Right lobe of liver (tissue), 6 donors: ENCODE measurements at regions not wholly inside any gene's neighbourhood (a gene's known extent, or its start where the extent isn't known, plus 50 kb on each side); places are given as distances from the start of the nearest gene placed in this dataset.

ENCODE experiments used
- ATAC-seq, 4 donors: fragments of 200-7000 bp; cut with Tn5 transposase; one replicate each; pipeline ENCODE4 v1.9.1; 2020; ENCODE audit warnings: mild to moderate bottlenecking in 4 of 4, moderate library complexity in 4 of 4
- DNase-seq, 3 donors: peaks; one replicate each; pipeline ENCODE4 v3.0.0-alpha.2; 2020
- H3K27ac ChIP-seq, 3 donors: fragments of 200-600 bp; one replicate each; pipeline ENCODE4 v1.8.0; 2022
- H3K27me3 ChIP-seq, 2 donors: fragments of 200-600 bp; one replicate each; pipeline ENCODE4 v1.8.0; 2022
- H3K36me3 ChIP-seq, 4 donors: fragments of 200-600 bp; sonication (generic) in 1 of 4; one replicate each; pipeline versions ENCODE4 v1.5.1 to v1.8.0; 2017 to 2022; ENCODE audit warnings: control low read depth in 1 of 4
- H3K4me1 ChIP-seq, 4 donors: fragments of 200-600 bp; sonication (generic) in 1 of 4; one replicate each; pipeline versions ENCODE4 v1.5.1 to v1.8.0; 2017 to 2022; ENCODE audit warnings: control low read depth in 1 of 4
- H3K4me3 ChIP-seq, 3 donors: fragments of 200-600 bp; one replicate each; pipeline ENCODE4 v1.8.0; 2022
- H3K9me3 ChIP-seq, 4 donors: fragments of 200-600 bp; sonication (generic) in 1 of 4; one replicate each; pipeline versions ENCODE4 v1.5.1 to v1.8.0; 2017 to 2022; ENCODE audit warnings: control low read depth in 1 of 4
- POLR2A ChIP-seq: fragments of 450-650 bp; IDR thresholded peaks from one replicate; pipeline ENCODE4 v1.6.1; 2017; ENCODE audit warnings: antibody characterized with exemption, mild to moderate bottlenecking
- WGBS: methylation state at CpG from one replicate; pipeline ENCODE4 v1.1.6; 2018; ENCODE audit warnings: low coverage, low lambda C conversion rate; ENCODE audit not compliant: insufficient coverage; ENCODE audit errors: missing lambda C conversion rate; 5-methylcytosine and 5-hydroxymethylcytosine counted together
- intact Hi-C, 2 donors: fragments of 100-400 bp; cut with DNase I; formaldehyde crosslinking; loops; one replicate each; pipeline versions ENCODE4 v1.11.2 to v1.14.1; 2022
- TF ChIP-seq, protein P1 (sequence below), 4 donors: fragments of 200-600 bp in 3 of 4; fragments of 450-650 bp in 1 of 4; IDR thresholded peaks; one replicate each; pipeline versions ENCODE4 v1.5.1 to v1.8.0; 2016 to 2022; ENCODE audit warnings: antibody characterized with exemption in 4 of 4, mild to moderate bottlenecking in 2 of 4
- donor health status: DM: no; HTN: yes; CAD: no.
- donor health status: DM: no; HTN: no; CAD: no.
- donor health status: DM: no; HTN: no; CAD: no.
- donor health status: DM: no; HTN: yes; CAD: no.
- donor health status: DM: no; HTN: yes; CAD: no.

DNA sequence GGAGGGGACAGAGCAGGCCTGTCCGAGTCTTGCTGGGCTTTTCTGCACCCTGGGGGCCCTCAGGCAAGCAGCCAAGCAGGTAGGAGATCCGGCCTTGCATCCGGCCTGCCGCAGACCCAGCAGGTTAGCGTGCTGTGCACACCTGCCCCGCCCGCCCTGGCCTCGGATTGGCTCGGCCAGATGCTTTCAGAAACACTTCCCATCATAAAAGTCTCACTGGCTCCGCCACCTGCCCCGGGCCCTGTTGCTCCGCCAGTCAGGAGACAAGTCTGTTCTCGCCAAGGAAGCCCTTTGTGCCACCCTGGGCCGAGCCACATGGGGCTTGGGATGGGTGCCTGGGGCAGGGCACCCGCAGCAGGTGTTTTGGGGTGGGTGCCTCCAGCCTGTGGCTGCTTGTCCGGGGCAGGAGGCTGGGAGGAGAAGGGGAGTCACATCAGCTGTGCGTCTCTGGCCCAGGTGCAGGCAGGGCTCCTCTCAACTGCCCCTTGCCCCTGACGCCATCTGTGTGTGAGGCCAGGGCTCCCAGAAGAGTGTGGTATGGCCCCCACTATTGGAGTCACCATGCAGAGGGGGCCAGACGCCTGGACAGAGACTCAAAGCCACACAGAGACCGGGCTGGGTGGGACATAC is 228.2 kb upstream of the GSE1 start:
- Histone ChIP-seq H3K4me1 (peaks cover 0 to 6% (median 0%) of the 10 kb centered on the region in 4 donors), H3K27ac (no peak overlapping the region), H3K36me3 (no peaks in the 10 kb centered on the region), H3K4me3 (no peak overlapping the region), H3K27me3 (no peaks in the 10 kb centered on the region), H3K9me3 (no peaks in the 10 kb centered on the region)
- WGBS: 70% methylated on average over 2 of the region's 20 CpGs
- intact Hi-C loops: no loop called here
- no peak for ATAC-seq
- peak in 2 of 3 donors; percentile 14 to 44 for DNase-seq
- TF ChIP-seq POLR2A: no peak
- TF ChIP-seq, protein P1, sequence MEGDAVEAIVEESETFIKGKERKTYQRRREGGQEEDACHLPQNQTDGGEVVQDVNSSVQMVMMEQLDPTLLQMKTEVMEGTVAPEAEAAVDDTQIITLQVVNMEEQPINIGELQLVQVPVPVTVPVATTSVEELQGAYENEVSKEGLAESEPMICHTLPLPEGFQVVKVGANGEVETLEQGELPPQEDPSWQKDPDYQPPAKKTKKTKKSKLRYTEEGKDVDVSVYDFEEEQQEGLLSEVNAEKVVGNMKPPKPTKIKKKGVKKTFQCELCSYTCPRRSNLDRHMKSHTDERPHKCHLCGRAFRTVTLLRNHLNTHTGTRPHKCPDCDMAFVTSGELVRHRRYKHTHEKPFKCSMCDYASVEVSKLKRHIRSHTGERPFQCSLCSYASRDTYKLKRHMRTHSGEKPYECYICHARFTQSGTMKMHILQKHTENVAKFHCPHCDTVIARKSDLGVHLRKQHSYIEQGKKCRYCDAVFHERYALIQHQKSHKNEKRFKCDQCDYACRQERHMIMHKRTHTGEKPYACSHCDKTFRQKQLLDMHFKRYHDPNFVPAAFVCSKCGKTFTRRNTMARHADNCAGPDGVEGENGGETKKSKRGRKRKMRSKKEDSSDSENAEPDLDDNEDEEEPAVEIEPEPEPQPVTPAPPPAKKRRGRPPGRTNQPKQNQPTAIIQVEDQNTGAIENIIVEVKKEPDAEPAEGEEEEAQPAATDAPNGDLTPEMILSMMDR (IDR thresholded peaks at IDR 0.05): no peak

DNA sequence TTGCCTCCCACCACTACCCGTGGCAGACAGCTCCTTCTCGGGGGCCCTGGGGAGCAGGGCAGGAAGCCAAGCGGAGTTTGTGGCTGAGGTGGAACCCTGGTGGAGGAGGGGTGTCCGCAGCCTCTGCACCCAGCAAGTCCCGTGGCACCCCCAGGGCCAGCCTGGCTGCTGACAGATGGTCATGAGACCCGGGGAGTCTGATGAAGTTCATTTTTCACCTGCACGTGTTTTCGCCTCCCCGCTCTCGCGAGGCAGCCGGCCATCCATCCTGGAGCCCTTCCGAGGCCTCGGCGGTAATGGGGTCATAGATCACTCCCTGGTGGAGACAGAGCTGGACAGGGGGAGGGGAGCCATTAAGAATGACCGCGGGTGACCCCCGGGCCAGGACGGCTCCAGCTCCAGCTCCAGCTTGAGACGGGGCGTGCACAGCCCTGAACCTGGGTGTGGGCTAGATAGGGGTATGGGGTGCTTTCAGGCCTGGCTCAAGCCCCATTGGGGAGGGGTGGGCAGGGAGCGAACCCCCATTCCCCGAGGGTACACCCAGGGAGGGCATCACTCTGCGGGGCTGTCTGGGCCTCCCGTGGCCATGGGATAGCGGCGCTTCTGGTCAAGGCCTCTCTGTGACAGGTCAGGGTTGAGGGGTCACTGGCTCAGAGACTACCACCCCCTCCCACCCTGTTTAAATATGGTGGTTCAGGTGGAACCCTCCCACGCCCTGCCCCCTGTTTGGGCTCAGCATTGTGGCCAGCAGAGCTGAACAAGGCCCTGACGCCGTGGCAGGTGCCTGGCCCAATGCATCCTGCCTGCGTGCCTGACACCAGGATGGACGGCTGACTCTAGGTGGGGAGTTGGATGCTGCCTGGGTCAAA is 227.4 kb upstream of the GSE1 start:
- H3K36me3 ChIP-seq: no peaks in the 10 kb centered on the region
- H3K4me1 ChIP-seq: peaks cover 0 to 12% (median 2%) of the 10 kb centered on the region in 4 donors
- ATAC-seq (peak in 2 of 4 donors; percentile 23 to 59), DNase-seq (peak in 2 of 3 donors; percentile 51 to 55)
- intact Hi-C loops: no loop called here
- no peak overlapping the region for H3K27ac ChIP-seq
- TF ChIP-seq POLR2A: no peak
- TF ChIP-seq, protein P1 (IDR thresholded peaks at IDR 0.05): no peak
- no peaks in the 10 kb centered on the region for H3K27me3 ChIP-seq
- WGBS: 33% methylated on average over 9 of the region's 32 CpGs
- H3K9me3 ChIP-seq: no peaks in the 10 kb centered on the region
- H3K4me3 ChIP-seq: no peak overlapping the region

DNA sequence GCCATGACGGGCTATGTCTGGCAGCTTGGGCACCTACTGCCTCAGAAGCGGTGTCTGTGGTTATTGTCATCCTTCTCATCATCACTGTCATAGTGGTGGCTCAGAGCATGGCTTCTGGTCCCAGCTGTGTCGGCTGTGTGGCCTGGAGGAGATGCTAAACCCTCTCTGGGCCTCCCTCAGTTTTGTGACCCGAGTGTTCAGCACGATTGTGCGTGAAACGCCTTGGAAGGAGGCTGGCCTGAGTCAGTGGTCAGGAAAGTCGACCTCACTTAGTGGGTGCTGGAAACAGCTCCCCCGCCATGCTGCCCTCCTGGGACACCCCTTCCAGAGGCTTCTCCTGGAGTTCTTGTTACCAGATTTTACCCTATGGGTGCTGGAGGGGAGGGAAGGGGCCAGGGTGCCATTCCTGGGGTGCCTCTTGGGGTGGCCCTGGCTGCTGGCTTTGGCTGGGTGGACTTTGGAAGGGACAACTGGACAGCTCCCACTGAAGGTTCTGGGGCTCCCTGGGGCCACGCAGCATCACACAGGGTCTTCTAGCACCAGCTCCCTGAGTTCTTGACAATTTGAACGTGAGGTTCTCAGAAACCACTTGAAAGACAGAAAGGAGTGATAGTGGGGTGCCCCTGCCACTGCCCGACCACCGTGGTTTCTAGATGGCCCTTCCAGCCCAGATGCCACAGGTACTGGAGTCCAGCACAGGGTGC is 226.5 kb upstream of the GSE1 start:
- no peaks in the 10 kb centered on the region for H3K27me3 ChIP-seq
- no peak overlapping the region for H3K27ac ChIP-seq
- H3K4me3 ChIP-seq: no peak overlapping the region
- intact Hi-C loops: no loop called here
- no peak for TF ChIP-seq POLR2A
- TF ChIP-seq, protein P1 (IDR thresholded peaks at IDR 0.05): no peak
- ATAC-seq (no peak), DNase-seq (peak in 2 of 3 donors; percentile 29 to 44)
- H3K4me1 ChIP-seq: peaks cover 0 to 16% (median 2%) of the 10 kb centered on the region in 4 donors
- 90% methylated on average over 2 of the region's 13 CpGs for WGBS
- H3K36me3 ChIP-seq: no peaks in the 10 kb centered on the region
- H3K9me3 ChIP-seq: no peaks in the 10 kb centered on the region

DNA sequence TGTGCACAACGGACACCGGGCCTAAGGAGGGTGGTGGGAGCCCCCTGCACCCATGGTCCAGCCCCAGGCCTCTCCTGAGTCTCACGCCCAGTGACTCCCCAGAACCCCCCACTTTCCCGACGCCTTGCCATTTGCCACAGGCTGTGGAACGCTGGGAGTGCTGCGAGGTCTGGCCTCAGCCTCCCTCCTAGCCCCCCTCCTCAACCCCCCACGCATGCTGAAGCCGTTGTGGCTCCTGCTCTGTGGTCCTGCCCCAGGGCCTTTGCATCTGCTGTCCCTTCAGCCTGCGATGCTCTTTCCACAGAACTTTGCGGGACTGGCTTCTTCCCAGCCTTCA is 226.0 kb upstream of the GSE1 start:
- no peak for TF ChIP-seq POLR2A
- TF ChIP-seq, protein P1 (IDR thresholded peaks at IDR 0.05): no peak
- Histone ChIP-seq H3K4me3 (no peak overlapping the region), H3K27me3 (no peaks in the 10 kb centered on the region), H3K9me3 (no peaks in the 10 kb centered on the region), H3K36me3 (no peaks in the 10 kb centered on the region), H3K4me1 (peaks cover 0 to 16% (median 2%) of the 10 kb centered on the region in 4 donors), H3K27ac (no peak overlapping the region)
- DNase-seq: peak in 2 of 3 donors; percentile 35 to 47
- intact Hi-C loops: no loop called here
- no peak for ATAC-seq
- WGBS: 97% methylated on average over 5 of the region's 11 CpGs
